Left kidney (tissue), 1 donor: ENCODE measurements at regions not wholly inside any gene's neighbourhood (a gene's known extent, or its start where the extent isn't known, plus 50 kb on each side); places are given as distances from the start of the nearest gene placed in this dataset.

Experiments used
- DNase-seq: peaks from one replicate; pipeline ENCODE4 v3.0.0-alpha.2; 2013

DNA sequence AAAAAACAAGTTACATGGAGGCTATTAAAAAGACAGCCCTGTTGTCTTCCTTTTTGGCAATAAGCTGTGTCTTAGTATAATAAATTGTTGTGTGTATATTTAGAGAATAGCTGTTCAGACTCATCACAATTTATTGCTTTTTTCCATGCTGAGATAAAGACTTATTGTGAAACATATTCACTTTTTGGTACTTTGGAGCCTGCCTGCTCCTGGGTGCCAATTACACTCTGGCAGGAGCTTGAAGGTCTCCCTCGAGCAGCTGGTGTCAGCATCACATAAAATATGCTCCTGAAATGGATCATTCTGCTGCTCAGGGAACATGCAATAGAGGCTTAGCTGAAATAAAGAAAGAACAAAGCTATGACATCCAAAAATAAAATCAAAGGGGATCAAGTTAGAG is 211.6 kb upstream of the DKK2 start:
- peak; percentile 2 for DNase-seq

DNA sequence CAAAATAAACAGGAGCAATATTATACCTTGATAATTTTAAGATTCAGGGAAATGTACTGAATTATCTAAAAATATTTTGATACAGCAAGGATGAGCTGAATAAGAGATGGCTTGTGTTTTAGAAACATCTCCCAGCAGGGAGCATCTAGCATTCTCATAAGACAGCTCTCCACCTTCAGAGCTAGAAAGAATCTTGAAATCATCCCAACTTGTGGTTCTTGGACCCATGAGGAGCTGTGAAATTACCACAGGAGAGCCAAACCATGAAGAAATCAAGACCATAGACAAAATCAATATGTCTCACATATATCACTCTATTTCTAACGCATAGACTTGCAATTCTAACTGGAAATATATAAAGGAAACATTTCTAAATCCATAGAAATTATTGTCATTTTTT is 210.6 kb upstream of the DKK2 start:
- DNase-seq, result no peak

DNA sequence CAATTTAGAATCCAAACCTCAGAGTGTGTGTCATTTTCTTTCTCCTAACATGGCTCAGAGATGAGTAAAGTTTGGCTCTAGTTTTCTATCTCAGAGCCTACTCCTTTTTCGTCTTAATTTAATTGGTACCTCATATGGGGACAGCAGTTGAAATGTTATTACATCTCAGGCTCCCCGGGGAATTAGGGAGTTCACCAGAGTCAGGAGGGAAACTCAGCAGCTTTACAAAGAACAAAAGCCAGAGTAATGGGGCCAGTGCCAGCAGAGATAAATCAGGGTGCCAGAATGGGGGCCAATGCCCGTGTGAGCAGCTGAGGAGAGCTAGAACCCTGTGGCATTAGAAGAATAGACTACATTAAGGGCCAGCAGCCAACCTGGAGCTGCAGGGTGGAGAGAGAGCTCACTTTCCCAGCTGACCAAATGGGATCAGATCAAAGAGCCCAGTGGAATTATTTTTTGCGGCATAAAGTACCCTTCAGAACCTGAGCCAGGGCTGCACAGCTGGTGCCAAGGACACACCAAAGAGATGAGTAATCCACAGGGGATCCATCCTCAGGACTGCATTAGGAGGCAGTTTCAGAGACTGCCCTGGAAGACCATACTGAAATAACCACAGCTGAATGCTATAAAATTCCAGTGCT is 207.1 kb upstream of the DKK2 start:
- no peak for DNase-seq

DNA sequence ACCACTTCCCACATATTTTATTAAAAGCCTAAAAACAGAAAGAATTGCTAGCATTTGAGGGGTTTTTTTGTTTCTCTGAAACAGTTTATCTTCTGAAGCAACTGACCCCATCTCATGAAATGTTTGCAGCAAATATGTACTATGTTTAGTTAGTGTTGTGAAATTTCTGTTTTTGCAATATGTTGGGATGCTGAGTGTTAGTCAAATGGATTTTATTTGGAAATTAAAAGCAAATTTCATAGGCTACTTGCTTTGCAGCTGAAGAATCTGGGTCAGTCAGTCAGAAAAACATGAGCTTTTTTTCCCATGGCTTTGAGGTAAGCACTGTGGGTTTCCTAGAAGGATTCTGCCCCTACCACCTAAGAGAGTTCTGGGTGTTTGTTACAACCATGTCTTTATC is 184.9 kb upstream of the DKK2 start:
- no peak for DNase-seq

DNA sequence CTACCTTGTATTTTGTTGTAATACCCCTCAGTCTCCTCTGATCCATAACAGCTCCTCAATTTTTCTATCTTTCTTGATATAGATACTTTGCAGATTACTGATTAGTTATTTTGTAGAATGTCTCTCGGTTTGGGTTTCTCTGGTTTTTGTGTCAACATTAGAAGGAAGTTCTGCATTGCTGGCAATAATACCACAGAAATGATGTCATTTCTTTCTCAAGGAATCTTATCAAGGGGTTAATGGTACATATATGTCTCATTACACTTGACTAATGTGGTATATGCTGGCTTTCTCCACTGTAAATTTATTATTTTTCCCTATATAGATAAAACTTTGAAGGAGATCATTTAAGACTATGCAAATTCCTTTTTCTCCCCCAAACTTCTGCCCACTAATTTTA is 183.6 kb upstream of the DKK2 start:
- DNase-seq, result no peak

DNA sequence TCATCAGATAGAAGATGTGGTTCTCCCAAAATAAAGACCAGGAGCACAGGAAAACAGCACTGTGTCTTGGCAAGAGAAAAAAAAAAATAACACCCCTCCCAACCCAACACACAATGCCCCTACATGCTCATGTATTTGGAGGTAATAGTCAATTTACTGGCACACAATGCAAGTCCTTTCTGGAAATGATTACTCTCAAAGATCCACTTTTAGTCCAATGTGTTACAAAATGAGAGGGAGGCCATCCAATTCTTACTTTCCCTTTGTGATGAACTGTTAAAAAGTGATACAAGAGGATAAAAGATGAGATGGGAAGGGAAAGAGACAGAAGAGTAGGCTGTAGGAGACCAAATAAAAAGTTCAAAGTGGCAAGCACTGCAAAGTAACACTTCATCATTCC is 180.3 kb upstream of the DKK2 start:
- no peak for DNase-seq

DNA sequence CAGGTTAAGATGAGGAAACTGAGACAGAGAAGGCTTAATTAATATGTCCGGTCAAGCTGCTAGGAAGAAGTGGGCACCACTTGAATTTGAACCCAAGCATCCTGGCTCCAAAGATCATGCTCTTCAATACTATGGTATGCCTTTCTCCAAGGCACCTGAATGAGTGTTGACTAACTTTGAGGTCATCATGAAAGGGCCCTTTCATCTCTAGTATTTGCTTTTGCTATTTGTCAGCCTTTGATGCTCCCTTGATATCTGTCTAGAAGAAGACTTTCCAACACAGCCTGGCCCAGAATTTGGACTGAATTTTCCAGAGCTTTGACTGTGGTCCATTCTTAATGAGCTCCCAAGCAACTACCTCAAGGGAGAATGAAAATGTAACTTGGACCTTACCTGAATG is 179.1 kb upstream of the DKK2 start:
- DNase-seq, result no peak

DNA sequence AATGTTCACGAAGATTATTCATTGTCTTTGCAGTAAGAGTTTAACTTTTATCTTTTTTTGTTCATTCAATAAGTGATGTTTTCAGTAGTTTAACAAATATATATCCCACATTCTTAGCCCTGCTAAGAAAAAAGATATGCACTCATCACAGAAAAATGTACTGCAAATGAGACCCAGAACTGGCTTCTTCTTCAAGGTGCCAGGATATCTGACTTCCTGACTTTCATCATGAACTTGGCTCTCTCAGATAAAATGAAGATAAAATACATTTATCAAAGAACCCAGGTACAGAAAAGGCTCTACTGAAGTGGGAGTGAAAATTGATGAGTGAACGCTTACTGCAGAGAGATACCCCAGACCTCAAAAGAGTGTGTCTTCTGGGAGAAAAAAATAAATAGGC is 177.8 kb upstream of the DKK2 start:
- no peak for DNase-seq

DNA sequence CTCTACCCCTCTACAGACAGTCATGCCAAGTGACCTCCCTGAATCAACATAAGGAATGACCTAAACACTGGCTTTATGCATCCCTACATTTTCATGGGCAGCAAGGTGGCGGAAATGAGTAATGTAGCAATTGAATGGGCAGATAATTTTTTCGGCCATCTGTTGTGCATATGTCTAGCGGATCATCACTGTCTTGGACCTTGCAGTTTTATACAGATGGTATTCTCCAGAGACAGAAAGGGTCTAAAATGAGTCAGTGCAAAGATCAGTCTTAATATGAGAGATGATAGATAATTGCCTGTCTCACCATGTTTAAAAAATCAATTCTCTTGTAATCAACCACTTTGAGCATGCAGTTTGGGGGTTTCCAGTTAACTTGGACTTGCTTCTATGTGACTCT is 177.3 kb upstream of the DKK2 start:
- DNase-seq, result no peak

DNA sequence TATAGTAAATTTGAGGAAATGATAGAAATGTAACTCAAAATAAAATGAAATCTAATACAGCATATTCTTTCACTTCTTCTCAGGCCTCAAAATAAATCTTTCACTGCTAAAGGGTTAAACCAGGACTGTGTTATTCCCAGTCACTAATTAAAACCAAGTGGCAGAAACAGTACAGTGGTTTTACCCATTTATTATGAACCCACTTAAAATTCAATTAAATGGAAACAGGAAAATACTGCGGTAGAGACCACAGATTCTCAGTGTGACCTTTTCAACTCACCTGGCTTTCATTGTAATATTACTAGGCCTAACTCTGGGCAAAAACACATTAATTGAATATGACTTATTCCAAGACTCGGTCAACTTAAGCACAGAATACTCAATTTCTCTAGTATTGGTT is 176.5 kb upstream of the DKK2 start:
- no peak for DNase-seq

DNA sequence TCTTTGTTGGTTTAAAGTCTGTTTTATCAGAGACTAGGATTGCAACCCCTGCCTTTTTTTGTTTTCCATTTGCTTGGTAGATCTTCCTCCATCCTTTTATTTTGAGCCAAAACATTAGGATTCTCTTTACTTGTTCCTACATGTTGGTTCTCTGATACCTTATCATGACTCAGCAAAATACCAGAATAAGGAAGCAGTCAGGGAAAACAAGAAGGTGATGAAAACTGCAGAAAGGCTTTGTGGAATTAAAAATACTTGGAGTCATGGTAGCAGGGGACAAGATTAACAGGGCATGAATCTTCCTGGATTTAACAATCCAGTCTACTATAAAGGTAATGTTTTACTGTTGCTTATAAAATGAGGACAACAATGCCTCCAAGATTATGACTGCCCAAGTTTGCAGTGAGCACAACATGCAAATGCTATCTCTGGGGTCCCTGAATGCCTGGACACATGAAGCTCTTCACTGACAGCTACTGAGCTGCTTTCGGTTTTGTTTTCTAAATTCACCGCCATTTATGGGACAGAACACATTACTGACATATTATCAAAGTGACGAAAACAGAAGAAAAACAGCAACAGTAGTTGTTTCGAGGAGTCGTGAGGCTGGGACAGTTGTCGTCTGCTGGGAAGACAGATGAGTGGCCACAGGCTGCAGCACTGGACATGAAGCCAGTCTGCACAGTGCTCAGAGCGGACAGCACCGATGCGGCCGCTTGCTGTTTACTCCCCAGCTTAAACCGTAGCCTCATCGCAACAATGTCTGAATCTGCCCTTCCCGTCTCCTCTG is 174.5 kb upstream of the DKK2 start:
- DNase-seq, result no peak

DNA sequence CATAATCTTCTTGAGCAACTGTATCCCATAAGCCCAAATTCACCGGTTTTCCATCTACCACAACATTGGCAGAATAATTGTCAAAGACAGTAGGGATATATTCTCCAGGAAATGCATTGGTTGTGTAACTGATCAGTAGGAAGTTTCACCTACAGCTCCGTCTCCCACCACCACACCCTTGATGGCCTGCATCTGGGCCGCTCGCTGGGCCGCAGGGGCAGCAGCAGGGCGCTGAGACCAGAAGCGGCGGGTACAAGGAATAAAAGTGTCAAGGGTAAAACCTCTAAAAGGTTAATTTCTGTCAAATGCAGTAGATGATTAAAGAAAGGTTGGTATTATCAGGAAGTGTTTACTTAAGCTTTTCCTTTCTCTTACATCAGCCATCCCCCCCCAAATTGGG is 167.6 kb upstream of the DKK2 start:
- no peak for DNase-seq

DNA sequence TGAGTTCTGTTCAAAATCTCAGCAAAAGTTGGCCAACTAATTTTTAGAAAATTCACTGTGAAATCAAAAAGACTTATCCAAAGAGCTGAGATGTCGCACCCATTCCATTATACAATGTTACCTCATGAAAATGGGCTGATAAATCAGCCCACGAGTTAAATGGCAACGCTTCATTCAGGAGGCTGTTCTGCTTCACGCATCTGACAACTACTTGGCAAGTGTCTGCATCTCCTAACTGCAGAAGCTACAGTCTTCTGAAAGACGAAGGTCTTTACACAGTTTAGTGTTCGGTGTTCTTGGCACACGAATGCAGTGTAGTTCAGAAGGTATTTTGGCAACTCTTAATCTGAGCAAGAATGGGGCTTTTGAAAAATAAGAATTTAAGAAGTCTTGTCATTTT is 166.6 kb upstream of the DKK2 start:
- DNase-seq, result no peak

DNA sequence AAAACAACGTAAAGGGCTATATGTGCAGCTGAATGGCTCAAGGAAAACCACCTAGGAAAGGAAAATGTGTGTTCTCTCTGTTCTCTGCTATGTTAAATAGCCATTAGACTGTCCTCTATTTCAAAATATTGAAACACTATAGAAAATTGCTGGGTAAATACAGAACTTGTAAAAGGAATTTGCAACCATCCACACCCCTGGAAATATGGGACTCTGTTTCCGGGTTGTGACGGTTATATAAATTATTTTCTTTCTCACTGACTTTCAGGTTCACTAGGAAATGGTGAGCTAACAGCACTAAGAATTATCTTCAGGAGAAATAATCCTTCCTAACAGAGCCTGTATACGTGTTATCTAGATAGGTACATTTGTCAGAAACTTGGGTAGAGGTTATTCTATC is 161.0 kb upstream of the DKK2 start:
- DNase-seq, result no peak

DNA sequence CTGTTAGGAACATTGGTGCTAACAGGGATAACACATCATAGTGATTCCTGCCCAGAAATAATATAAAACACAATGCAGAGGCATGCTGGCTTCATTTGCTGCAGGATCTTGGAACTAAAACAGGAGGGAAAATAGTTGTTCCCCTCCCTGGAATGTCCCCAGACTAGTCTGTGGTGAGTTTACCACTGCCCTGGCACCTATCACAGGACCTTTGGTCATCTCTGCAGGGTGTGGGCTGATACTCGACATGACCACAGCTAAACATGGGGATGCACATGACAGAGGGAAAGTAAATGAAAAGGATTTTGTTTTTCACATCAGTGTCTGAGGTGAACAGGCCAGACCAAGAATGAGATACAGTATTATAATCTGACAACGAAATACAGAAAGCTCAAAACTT is 160.2 kb upstream of the DKK2 start:
- DNase-seq, result no peak

DNA sequence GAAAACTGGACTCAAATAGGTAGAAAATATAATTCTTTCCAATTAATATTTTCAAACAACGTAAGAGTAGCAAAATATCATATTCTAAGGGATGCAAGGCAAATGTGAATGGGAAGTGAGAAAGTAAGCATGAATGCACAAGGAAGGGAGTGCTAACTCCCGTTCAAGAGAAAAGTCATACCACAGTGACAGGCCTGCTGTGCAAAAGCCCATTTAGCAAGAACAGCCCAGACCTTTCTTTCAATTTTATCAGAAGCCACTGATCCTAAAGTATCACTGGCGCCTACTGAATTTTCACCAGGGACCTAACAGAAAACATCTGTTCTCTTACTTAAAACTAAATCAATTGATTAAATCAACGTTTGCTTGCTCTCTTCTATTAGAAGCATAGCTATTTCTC is 157.9 kb upstream of the DKK2 start:
- DNase-seq, result no peak

DNA sequence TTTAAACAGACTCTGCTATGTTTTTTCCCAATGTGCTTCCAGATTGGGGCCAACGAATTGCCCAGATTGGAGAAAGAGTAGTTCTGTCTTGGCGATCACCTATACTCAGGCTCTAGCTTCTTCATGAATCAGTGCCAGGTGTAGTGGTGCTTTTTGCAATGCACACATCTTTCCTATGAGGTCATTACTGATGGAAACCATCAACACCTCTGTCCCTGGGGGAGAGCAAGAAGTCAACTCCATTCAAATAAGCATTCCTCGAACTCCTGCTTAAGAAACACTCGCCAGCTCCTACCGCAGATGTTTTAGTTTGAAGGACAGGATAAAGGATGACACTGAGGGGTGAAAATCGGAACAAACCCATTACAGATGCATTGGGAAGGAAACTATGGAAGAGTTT is 156.5 kb upstream of the DKK2 start:
- DNase-seq, result no peak

DNA sequence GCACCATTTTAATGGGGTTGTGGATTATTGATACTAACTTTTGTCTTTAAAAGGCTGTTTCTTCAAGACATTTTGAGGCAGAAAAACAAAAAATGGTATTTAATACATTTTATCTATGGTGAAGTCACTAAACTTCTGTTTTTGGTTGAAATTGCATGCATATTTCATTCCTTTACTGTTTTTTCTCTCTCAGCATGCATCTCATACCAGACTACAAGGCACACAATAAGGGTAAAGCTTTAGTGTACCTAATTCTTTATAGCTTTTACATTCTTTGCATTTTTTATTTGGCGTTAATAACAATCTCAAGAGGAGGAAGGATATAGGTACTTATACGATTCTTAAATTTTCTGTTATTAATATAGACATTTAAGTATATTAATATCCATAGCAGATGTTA is 151.0 kb upstream of the DKK2 start:
- no peak for DNase-seq

DNA sequence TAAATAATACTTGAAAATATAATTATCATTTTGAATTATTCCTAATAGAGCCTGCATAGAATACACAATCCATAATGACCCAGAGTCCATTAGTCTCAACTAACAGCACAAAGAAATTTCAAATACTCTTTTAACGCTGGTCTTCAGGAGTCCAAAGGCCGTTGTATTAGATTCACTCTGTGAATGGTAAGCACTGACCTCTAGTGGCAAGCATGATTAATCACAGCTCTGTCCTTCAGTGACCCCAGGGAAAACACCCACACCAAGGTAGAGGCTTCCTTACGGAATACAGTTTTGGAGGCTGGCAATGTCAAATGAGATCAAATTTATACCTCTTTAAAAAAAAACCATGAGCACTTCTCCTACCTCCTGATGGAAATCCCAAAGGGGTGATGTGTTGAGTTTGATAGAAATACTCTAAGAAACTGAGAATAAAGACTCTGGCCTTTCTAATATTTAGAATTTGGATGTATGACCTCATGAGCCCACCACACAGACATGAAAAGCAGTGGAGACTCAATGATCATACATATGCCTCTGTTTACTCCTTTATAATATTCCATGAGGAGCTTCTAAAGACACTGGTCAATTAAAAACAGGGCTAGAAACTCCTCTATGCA is 147.2 kb upstream of the DKK2 start:
- peak; percentile 59 for DNase-seq

DNA sequence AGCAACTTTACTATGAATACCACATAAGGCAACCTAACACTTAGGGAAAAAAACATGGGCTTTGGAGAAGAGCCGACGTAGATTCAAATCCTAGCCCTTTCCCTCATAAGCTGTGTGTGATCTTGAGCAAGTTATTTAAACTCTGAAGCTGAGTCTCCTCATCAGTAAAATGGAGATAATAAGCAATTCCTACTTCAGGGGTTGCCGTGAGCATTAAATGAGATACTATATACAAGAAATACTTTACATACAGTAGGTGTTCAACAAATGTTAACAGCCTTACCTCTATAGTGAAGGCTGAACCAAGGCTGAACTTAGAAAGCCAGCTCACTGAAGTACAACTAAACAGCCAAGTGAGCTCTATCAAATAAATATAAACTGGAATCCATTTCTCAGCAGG is 146.2 kb upstream of the DKK2 start:
- no peak for DNase-seq

DNA sequence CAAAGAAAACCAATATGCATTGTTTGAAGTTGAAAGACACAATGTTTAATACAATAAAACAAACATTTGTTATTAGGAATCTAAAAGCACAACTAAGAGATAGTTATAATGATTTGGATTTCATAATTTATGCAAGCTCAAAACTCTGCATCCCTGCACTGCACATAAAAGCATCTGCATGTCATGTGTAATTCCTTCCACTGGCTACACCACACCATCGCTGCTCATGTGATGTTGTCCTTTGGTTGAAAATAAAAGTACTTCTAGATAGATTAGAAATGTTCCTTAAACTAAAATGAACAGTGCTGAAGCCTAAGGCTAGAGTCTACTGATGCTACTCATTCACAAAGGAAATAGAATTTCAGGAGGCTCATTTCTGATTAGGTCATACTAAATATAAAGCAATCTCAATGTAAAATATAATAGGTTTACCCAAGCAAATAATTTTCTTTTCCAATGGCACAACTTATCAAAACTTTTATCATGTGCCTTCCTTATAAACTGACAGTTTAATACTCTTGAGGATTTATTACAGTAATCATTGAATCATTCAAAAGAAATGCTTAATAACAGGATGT is 130.8 kb upstream of the DKK2 start:
- no peak for DNase-seq

DNA sequence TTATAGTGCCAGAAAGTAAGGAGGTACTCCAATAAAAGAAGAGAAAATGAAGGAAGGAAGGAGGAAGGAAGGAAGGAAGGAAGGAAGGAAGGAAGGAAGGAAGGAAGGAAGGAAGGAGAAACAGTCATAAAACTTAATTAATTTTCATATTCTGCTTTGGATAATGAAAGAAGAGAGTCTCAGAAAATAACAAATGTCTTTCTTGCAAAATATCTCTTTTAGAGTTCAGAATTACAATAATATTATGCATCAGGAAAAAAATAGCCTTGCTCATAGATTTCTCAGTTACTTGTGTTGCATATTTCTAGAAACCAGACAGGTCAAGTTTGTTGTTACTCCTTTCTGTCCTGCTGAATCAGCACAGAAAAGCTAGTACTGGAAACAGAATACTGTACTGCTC is 130.1 kb upstream of the DKK2 start:
- DNase-seq, result no peak

DNA sequence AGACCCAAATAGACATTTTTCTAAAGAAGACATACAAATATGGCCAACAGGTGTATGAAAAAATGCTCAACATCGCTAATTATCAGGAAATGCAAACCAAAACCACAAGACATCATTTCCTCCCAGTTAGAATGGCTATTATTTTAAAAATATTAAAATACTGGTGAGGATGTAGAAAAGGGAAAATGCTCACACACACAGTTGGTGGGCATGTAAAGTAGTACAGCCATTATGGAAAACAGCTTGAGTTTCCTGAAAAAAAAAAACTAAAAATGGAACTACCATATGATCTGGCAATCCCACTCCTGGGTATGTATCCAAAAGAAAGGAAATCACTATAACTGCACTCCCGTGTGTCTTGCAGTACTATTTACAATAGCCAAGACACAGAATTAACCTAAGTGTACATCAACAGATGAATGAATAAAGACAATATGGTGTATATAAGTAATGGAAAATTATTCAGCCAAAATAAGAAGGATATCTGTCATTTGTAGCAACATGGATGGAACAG is 128.9 kb upstream of the DKK2 start:
- DNase-seq, result no peak
